DND-41 (cell line): ENCODE measurements at regions not wholly inside any gene's neighbourhood (a gene's known extent, or its start where the extent isn't known, plus 50 kb on each side); places are given as distances from the start of the nearest gene placed in this dataset.

Source experiments
- EZH2 ChIP-seq: IDR thresholded peaks from 3 replicates; pipeline ENCODE4 v1.6.1; 2012; ENCODE audit warnings: borderline replicate concordance, low read depth, mild to moderate bottlenecking, moderate library complexity, low read length, inconsistent platforms; ENCODE audit not compliant: severe bottlenecking
- TF ChIP-seq, protein P1 (sequence below): IDR thresholded peaks from 2 replicates; pipeline ENCODE4 v1.5.1; 2012; ENCODE audit warnings: borderline replicate concordance, low read length, moderate library complexity, mild to moderate bottlenecking; ENCODE audit not compliant: poor library complexity, severe bottlenecking; ENCODE audit errors: extremely low read depth

DNA sequence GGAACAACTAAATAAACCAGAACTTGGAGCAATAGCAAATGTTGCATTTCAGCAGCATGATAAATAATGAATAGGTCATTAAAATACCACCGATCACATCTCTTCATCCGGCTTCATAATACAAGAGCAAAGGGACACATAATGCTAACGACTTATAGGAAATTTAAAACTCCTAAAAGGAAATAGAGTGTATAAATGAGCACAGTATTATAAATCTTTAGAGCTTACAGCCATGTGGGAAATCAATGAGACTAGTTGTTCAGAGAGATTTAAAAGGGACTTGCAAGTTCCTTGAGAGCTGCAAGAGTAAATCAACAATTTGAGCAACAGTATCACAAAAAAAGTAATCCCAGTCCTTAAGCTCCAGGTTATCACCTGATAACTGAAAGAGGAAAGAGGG is 677.0 kb downstream of the PLOD2 start:
- no peak for TF ChIP-seq EZH2
- TF ChIP-seq, protein P1, sequence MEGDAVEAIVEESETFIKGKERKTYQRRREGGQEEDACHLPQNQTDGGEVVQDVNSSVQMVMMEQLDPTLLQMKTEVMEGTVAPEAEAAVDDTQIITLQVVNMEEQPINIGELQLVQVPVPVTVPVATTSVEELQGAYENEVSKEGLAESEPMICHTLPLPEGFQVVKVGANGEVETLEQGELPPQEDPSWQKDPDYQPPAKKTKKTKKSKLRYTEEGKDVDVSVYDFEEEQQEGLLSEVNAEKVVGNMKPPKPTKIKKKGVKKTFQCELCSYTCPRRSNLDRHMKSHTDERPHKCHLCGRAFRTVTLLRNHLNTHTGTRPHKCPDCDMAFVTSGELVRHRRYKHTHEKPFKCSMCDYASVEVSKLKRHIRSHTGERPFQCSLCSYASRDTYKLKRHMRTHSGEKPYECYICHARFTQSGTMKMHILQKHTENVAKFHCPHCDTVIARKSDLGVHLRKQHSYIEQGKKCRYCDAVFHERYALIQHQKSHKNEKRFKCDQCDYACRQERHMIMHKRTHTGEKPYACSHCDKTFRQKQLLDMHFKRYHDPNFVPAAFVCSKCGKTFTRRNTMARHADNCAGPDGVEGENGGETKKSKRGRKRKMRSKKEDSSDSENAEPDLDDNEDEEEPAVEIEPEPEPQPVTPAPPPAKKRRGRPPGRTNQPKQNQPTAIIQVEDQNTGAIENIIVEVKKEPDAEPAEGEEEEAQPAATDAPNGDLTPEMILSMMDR: no peak
